ENCODE measurements at regions not wholly inside any gene's neighbourhood (a gene's known extent, or its start where the extent isn't known, plus 50 kb on each side); places are given as distances from the start of the nearest gene placed in this dataset.

DNA sequence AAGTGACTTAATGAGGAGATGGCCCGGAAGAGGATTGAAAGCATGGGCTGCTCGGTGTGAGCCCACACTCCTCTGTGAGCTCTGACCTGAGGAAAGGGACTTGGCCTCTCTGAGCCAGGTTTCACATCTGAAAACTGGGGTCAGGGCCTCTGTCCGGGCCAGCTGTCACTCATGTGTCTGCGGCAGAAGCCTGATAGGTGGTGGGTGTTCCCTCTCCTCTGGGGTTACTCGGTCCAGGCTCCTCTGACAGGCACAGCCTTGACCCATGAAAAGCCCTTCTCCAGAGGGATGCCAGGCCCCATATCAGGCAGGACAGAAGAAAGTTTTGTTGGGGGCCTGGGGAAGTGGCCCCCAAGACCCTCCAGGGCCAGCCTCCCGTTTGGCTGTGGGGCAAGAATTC lies 131.4 kb downstream of the CHSY1 start:
- Histone ChIP-seq H2AFZ (ENCODE audit: low read length) (no peak overlapping the region), H3K79me2 (ENCODE audit: low read length) (peaks cover 30% of the 10 kb centered on the region), H3K9ac (ENCODE audit: low read length) (no peak overlapping the region), H3K4me2 (ENCODE audit: low read depth, low read length) (no peak overlapping the region), H3K27ac (ENCODE audit: low read length) (no peak overlapping the region), H3K36me3 (replicated peaks; ENCODE audit: insufficient read depth, low read length) (no peaks in the 10 kb centered on the region), H3K9me3 (replicated peaks; ENCODE audit: insufficient read depth, low read length) (no peaks in the 10 kb centered on the region), H3K27me3 (replicated peaks; ENCODE audit: insufficient read depth, low read length) (no peaks in the 10 kb centered on the region), H3K4me1 (ENCODE audit: low read length) (peaks cover 37% of the 10 kb centered on the region), H3K9me2 (replicated peaks; ENCODE audit: insufficient read depth, low read length) (no peaks in the 10 kb centered on the region), H3K4me3 (ENCODE audit: low read length) (no peak overlapping the region), H3F3A (ENCODE audit: insufficient read depth, low read length) (peaks cover 13% of the 10 kb centered on the region), H4K20me1 (ENCODE audit: insufficient read depth, low read length) (no peaks in the 10 kb centered on the region)
- no peak for DNase-seq
- TF ChIP-seq EZH2 (optimal IDR thresholded peaks at IDR 0.05; ENCODE audit: low read depth, low read length) (no peak), EZH2phosphoT487 (IDR thresholded peaks at IDR 0.05; ENCODE audit: low read length) (no peak)
- TF ChIP-seq, protein P1, sequence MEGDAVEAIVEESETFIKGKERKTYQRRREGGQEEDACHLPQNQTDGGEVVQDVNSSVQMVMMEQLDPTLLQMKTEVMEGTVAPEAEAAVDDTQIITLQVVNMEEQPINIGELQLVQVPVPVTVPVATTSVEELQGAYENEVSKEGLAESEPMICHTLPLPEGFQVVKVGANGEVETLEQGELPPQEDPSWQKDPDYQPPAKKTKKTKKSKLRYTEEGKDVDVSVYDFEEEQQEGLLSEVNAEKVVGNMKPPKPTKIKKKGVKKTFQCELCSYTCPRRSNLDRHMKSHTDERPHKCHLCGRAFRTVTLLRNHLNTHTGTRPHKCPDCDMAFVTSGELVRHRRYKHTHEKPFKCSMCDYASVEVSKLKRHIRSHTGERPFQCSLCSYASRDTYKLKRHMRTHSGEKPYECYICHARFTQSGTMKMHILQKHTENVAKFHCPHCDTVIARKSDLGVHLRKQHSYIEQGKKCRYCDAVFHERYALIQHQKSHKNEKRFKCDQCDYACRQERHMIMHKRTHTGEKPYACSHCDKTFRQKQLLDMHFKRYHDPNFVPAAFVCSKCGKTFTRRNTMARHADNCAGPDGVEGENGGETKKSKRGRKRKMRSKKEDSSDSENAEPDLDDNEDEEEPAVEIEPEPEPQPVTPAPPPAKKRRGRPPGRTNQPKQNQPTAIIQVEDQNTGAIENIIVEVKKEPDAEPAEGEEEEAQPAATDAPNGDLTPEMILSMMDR (IDR thresholded peaks at IDR 0.05; ENCODE audit: low read length), result no peak

All from MM.1S (cell line).